ENCODE measurements at regions not wholly inside any gene's neighbourhood (a gene's known extent, or its start where the extent isn't known, plus 50 kb on each side); places are given as distances from the start of the nearest gene placed in this dataset.
A peak's percentile ranks its signal among the peaks of the same experiment; 100 is the strongest.

DNA sequence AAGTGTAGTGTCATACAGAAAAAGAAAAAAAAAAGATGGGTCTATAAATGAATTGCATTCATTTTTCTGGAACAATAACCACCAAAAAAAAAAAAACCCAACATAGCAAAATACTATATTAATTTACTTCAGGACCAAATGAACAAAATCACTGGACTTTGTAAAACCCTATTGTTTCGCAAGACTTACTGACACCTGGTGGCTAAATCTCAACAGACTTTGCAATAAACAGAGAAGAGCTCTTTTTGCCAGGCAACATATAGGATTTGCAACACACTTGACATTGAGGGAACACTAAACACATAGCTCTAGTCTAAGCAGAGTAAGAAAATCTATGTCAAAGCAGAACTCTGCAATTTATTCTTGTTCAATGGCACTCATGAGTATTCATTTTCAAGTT, 990.2 kb downstream of the STPG2 start:
- CTCF ChIA-PET, result no interaction called here
- Histone ChIP-seq H3K4me1 (ENCODE audit: insufficient read depth, low read length, poor library complexity, severe bottlenecking) (no peaks in the 10 kb centered on the region), H3K36me3 (ENCODE audit: insufficient read depth, low read length, poor library complexity, severe bottlenecking) (no peaks in the 10 kb centered on the region), H3K9me3 (ENCODE audit: low read depth, low read length, poor library complexity, severe bottlenecking) (no peaks in the 10 kb centered on the region), H3K27me3 (replicated peaks; ENCODE audit: insufficient read depth, low read depth, low read length, poor library complexity) (no peaks in the 10 kb centered on the region), H3K27ac (ENCODE audit: low read depth, low read length, poor library complexity, severe bottlenecking) (no peak overlapping the region), H3K4me3 (ENCODE audit: low read depth, low read length, poor library complexity, severe bottlenecking) (no peak overlapping the region)
- no TSS peak for BruUV-seq (replicated peaks)
- TF ChIP-seq, protein P1, sequence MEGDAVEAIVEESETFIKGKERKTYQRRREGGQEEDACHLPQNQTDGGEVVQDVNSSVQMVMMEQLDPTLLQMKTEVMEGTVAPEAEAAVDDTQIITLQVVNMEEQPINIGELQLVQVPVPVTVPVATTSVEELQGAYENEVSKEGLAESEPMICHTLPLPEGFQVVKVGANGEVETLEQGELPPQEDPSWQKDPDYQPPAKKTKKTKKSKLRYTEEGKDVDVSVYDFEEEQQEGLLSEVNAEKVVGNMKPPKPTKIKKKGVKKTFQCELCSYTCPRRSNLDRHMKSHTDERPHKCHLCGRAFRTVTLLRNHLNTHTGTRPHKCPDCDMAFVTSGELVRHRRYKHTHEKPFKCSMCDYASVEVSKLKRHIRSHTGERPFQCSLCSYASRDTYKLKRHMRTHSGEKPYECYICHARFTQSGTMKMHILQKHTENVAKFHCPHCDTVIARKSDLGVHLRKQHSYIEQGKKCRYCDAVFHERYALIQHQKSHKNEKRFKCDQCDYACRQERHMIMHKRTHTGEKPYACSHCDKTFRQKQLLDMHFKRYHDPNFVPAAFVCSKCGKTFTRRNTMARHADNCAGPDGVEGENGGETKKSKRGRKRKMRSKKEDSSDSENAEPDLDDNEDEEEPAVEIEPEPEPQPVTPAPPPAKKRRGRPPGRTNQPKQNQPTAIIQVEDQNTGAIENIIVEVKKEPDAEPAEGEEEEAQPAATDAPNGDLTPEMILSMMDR (conservative IDR thresholded peaks at IDR 0.05; ENCODE audit: low read depth, low read length), result no peak
- no peak for TF ChIP-seq EZH2 (IDR thresholded peaks at IDR 0.05; ENCODE audit: borderline replicate concordance, low read depth, low read length, poor library complexity, severe bottlenecking)
- peak; percentile 0 for DNase-seq (ENCODE audit: low spot score)
- intact Hi-C loops (cut with micrococcal nuclease; ENCODE audit: unreplicated experiment), result no loop called here
- POLR2A ChIA-PET (ENCODE audit: low non-redundant PET), result no interaction called here

DNA sequence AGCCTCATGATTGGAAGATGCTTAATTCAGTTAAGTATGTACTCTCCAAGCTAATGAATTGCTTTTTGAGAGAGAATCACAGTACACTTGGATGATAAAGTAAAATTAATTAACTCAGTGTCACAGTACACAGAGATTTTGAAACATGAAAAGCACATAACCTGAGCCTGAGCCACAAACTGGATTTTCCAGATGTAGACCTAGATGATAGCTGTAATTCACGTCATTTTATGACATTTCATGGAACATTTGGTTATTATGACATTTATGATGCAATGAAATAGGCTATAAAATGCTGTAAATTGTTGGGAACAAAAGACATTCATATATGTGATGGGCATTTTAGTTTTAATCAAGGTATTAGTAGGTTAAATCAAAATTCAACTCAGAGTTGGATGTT, 983.7 kb downstream of the STPG2 start:
- no peaks in the 10 kb centered on the region for H3K36me3 ChIP-seq (ENCODE audit: insufficient read depth, low read length, poor library complexity, severe bottlenecking)
- no peak overlapping the region for H3K4me3 ChIP-seq (ENCODE audit: low read depth, low read length, poor library complexity, severe bottlenecking)
- H3K27ac ChIP-seq (ENCODE audit: low read depth, low read length, poor library complexity, severe bottlenecking), result no peak overlapping the region
- ChIA-PET POLR2A (ENCODE audit: low non-redundant PET) (no interaction called here), CTCF (no interaction called here)
- no peaks in the 10 kb centered on the region for H3K27me3 ChIP-seq (replicated peaks; ENCODE audit: insufficient read depth, low read depth, low read length, poor library complexity)
- H3K9me3 ChIP-seq (ENCODE audit: low read depth, low read length, poor library complexity, severe bottlenecking), result no peaks in the 10 kb centered on the region
- H3K4me1 ChIP-seq (ENCODE audit: insufficient read depth, low read length, poor library complexity, severe bottlenecking), result no peaks in the 10 kb centered on the region
- intact Hi-C loops (cut with micrococcal nuclease; ENCODE audit: unreplicated experiment), result no loop called here
- BruUV-seq (replicated peaks), result no TSS peak
- no peak for TF ChIP-seq EZH2 (IDR thresholded peaks at IDR 0.05; ENCODE audit: borderline replicate concordance, low read depth, low read length, poor library complexity, severe bottlenecking)
- TF ChIP-seq, protein P1 (conservative IDR thresholded peaks at IDR 0.05; ENCODE audit: low read depth, low read length), result no peak
- DNase-seq (ENCODE audit: low spot score), result no peak

DNA sequence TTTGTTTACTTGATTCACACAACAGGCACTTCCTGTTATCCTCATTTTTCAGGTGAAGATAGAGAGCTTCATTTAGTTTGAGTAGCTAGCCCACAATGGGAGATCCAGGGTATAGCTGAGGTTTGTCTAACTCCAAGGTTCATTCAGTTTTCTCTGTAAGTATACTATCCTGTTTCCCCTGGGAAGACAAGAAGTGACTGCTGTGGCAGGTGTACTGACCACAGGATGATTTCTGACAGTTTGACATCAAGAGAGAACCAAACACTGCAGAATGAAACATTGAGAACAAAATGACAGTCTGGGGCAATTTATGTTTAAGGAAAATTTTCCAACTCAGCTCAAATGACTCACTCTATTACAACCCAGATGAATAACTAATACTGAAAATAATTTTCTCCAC, 958.0 kb downstream of the STPG2 start:
- H3K4me1 ChIP-seq (ENCODE audit: insufficient read depth, low read length, poor library complexity, severe bottlenecking), result no peaks in the 10 kb centered on the region
- H3K27me3 ChIP-seq (replicated peaks; ENCODE audit: insufficient read depth, low read depth, low read length, poor library complexity), result no peaks in the 10 kb centered on the region
- ChIA-PET CTCF (no interaction called here), POLR2A (ENCODE audit: low non-redundant PET) (no interaction called here)
- no peak for TF ChIP-seq EZH2 (IDR thresholded peaks at IDR 0.05; ENCODE audit: borderline replicate concordance, low read depth, low read length, poor library complexity, severe bottlenecking)
- TF ChIP-seq, protein P1 (conservative IDR thresholded peaks at IDR 0.05; ENCODE audit: low read depth, low read length), result no peak
- H3K27ac ChIP-seq (ENCODE audit: low read depth, low read length, poor library complexity, severe bottlenecking), result no peak overlapping the region
- H3K4me3 ChIP-seq (ENCODE audit: low read depth, low read length, poor library complexity, severe bottlenecking), result no peak overlapping the region
- DNase-seq (ENCODE audit: low spot score), result no peak
- no peaks in the 10 kb centered on the region for H3K9me3 ChIP-seq (ENCODE audit: low read depth, low read length, poor library complexity, severe bottlenecking)
- H3K36me3 ChIP-seq (ENCODE audit: insufficient read depth, low read length, poor library complexity, severe bottlenecking), result no peaks in the 10 kb centered on the region
- no TSS peak for BruUV-seq (replicated peaks)
- intact Hi-C loops (cut with micrococcal nuclease; ENCODE audit: unreplicated experiment), result no loop called here

Measured in A673 (cell line).